Neural cell (in vitro differentiated cells): ENCODE measurements at regions not wholly inside any gene's neighbourhood (a gene's known extent, or its start where the extent isn't known, plus 50 kb on each side); places are given as distances from the start of the nearest gene placed in this dataset.

ENCODE experiments used
- H2AFZ ChIP-seq: fragments of 200-600, 300-800 bp; sonication (generic), shearing (Covaris generic); 2 replicates; pipeline ENCODE4 v1.6.0; 2014; ENCODE audit warnings: low read depth, mild to moderate bottlenecking, antibody characterized with exemption, low read length, moderate library complexity
- H3F3A ChIP-seq: fragments of 200-600 bp; shearing (Covaris generic); 2 replicates; pipeline ENCODE4 v1.6.1; 2016; ENCODE audit warnings: mild to moderate bottlenecking, moderate library complexity, mixed read lengths, antibody characterized with exemption, low read length; ENCODE audit not compliant: insufficient read depth, poor library complexity, severe bottlenecking
- H3K27ac ChIP-seq: fragments of 200-600, 300-800 bp; sonication (generic), shearing (Covaris generic); 2 replicates; pipeline ENCODE4 v1.5.1; 2014; ENCODE audit warnings: mild to moderate bottlenecking, low read length, moderate library complexity
- H3K27me3 ChIP-seq: fragments of 300-800, 200-600 bp; sonication (generic), shearing (Covaris generic); 2 replicates; pipeline ENCODE4 v1.6.0; 2014; ENCODE audit warnings: mild to moderate bottlenecking, low read depth, low read length, moderate library complexity; ENCODE audit not compliant: insufficient read depth
- H3K36me3 ChIP-seq: fragments of 300-800, 200-600 bp; sonication (generic), shearing (Covaris generic); 2 replicates; pipeline ENCODE4 v1.5.1; 2014; ENCODE audit warnings: mild to moderate bottlenecking, antibody characterized with exemption, low read length, moderate library complexity; ENCODE audit not compliant: insufficient read depth
- H3K4me2 ChIP-seq: fragments of 300-800, 200-600 bp; sonication (generic), shearing (Covaris generic); 2 replicates; pipeline ENCODE4 v1.6.0; 2014; ENCODE audit warnings: mild to moderate bottlenecking, low read length
- H3K4me3 ChIP-seq: fragments of 300-800, 200-600 bp; sonication (generic), shearing (Covaris generic); 2 replicates; pipeline ENCODE4 v1.5.1; 2014; ENCODE audit warnings: mild to moderate bottlenecking, low read length, moderate library complexity
- H3K79me2 ChIP-seq: fragments of 200-600 bp; shearing (Covaris generic); replicated peaks from 2 replicates; pipeline ENCODE4 v1.6.0; 2014; ENCODE audit warnings: mild to moderate bottlenecking, low read length, moderate library complexity; ENCODE audit not compliant: insufficient read depth
- H3K9ac ChIP-seq: fragments of 300-800, 200-600 bp; sonication (generic), shearing (Covaris generic); 2 replicates; pipeline ENCODE4 v1.6.1; 2016; ENCODE audit warnings: mild to moderate bottlenecking, low read length, mixed read lengths
- H3K9me2 ChIP-seq: fragments of 200-600 bp; shearing (Covaris generic); 2 replicates; pipeline ENCODE4 v1.6.1; 2016; ENCODE audit warnings: mild to moderate bottlenecking, low read length, mixed read lengths; ENCODE audit not compliant: insufficient read depth
- H3K9me3 ChIP-seq: fragments of 200-600, 300-800 bp; sonication (generic), shearing (Covaris generic); 2 replicates; pipeline ENCODE4 v1.6.1; 2016; ENCODE audit warnings: mild to moderate bottlenecking, mixed run types, low read length, moderate library complexity, mixed read lengths
- H4K20me1 ChIP-seq: fragments of 200-600 bp; shearing (Covaris generic); 2 replicates; pipeline ENCODE4 v1.6.1; 2016; ENCODE audit warnings: mild to moderate bottlenecking, mixed run types; ENCODE audit not compliant: insufficient read depth
- CTCF ChIP-seq: fragments of 450-650 bp; IDR thresholded peaks from 2 replicates; pipeline ENCODE4 v1.5.1; 2014; ENCODE audit warnings: antibody characterized with exemption, mild to moderate bottlenecking, moderate library complexity; ENCODE audit not compliant: poor library complexity, severe bottlenecking
- EP300 ChIP-seq: fragments of 450-650 bp; conservative IDR thresholded peaks from 2 replicates; pipeline ENCODE4 v1.6.1; 2014; ENCODE audit warnings: antibody characterized with exemption, mild to moderate bottlenecking, moderate library complexity; ENCODE audit not compliant: poor library complexity, severe bottlenecking
- EZH2 ChIP-seq: fragments of 200-600, 300-800 bp; shearing (Covaris generic), sonication (generic); IDR thresholded peaks from 2 replicates; pipeline ENCODE4 v1.6.1; 2014; ENCODE audit warnings: antibody characterized with exemption, low read length, borderline replicate concordance, mild to moderate bottlenecking; ENCODE audit not compliant: insufficient read depth, poor library complexity, severe bottlenecking
- MXI1 ChIP-seq: fragments of 450-650 bp; conservative IDR thresholded peaks from 2 replicates; pipeline ENCODE4 v1.6.1; 2014; ENCODE audit warnings: antibody characterized with exemption, mild to moderate bottlenecking; ENCODE audit not compliant: poor library complexity, severe bottlenecking
- POLR2AphosphoS5 ChIP-seq: IDR thresholded peaks from 2 replicates; pipeline ENCODE4 v1.6.1; 2012
- RAD21 ChIP-seq: fragments of 450-650 bp; conservative IDR thresholded peaks from 2 replicates; pipeline ENCODE4 v1.6.1; 2014; ENCODE audit warnings: antibody characterized with exemption, mild to moderate bottlenecking, moderate library complexity
- SMC3 ChIP-seq: fragments of 450-650 bp; conservative IDR thresholded peaks from 2 replicates; pipeline ENCODE4 v1.6.1; 2014; ENCODE audit warnings: antibody characterized with exemption, mild to moderate bottlenecking, moderate library complexity; ENCODE audit not compliant: poor library complexity
- TAF1 ChIP-seq: IDR thresholded peaks from 2 replicates; pipeline ENCODE4 v1.6.1; 2012; ENCODE audit warnings: low read depth
- TF ChIP-seq, protein P1 (sequence below): IDR thresholded peaks from 2 replicates; pipeline ENCODE4 v1.6.1; 2012; ENCODE audit warnings: borderline replicate concordance

DNA sequence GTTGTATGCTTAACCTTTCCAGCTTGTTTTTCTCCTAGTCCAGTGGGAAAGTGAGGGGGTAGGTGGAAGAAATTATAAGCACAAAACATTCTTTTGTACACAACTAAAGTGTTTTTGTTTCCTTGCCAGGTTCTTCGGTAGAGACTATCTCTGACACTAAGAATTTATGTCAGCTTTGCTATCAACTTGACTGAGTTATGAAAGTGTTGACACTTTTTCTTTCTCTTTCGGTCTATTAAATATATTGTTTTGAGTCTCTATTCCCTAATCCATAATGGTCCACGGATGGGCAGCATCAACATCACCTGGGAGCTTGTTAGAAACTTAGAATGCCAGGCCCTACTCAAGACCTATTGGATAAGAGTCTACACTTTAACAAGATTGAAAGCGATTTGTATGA, 195.0 kb upstream of the ATP10B start:
- H3K27me3 ChIP-seq, result no peaks in the 10 kb centered on the region
- H3K36me3 ChIP-seq, result no peaks in the 10 kb centered on the region
- no peaks in the 10 kb centered on the region for H4K20me1 ChIP-seq
- no peaks in the 10 kb centered on the region for H3K9me3 ChIP-seq
- TF ChIP-seq, protein P1, sequence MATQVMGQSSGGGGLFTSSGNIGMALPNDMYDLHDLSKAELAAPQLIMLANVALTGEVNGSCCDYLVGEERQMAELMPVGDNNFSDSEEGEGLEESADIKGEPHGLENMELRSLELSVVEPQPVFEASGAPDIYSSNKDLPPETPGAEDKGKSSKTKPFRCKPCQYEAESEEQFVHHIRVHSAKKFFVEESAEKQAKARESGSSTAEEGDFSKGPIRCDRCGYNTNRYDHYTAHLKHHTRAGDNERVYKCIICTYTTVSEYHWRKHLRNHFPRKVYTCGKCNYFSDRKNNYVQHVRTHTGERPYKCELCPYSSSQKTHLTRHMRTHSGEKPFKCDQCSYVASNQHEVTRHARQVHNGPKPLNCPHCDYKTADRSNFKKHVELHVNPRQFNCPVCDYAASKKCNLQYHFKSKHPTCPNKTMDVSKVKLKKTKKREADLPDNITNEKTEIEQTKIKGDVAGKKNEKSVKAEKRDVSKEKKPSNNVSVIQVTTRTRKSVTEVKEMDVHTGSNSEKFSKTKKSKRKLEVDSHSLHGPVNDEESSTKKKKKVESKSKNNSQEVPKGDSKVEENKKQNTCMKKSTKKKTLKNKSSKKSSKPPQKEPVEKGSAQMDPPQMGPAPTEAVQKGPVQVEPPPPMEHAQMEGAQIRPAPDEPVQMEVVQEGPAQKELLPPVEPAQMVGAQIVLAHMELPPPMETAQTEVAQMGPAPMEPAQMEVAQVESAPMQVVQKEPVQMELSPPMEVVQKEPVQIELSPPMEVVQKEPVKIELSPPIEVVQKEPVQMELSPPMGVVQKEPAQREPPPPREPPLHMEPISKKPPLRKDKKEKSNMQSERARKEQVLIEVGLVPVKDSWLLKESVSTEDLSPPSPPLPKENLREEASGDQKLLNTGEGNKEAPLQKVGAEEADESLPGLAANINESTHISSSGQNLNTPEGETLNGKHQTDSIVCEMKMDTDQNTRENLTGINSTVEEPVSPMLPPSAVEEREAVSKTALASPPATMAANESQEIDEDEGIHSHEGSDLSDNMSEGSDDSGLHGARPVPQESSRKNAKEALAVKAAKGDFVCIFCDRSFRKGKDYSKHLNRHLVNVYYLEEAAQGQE, result no peak
- no peak for TF ChIP-seq EP300
- TF ChIP-seq RAD21, result no peak
- TF ChIP-seq MXI1, result no peak
- TF ChIP-seq SMC3, result no peak
- no peak for TF ChIP-seq TAF1
- no peak for TF ChIP-seq EZH2
- TF ChIP-seq POLR2AphosphoS5, result no peak
- no peak for TF ChIP-seq CTCF
- no peaks in the 10 kb centered on the region for H3F3A ChIP-seq
- H3K27ac ChIP-seq, result no peak overlapping the region
- H3K9ac ChIP-seq, result no peak overlapping the region
- H3K4me2 ChIP-seq, result no peak overlapping the region
- no peak overlapping the region for H3K4me3 ChIP-seq
- H3K9me2 ChIP-seq, result no peaks in the 10 kb centered on the region
- no peak overlapping the region for H2AFZ ChIP-seq
- H3K79me2 ChIP-seq, result no peaks in the 10 kb centered on the region

DNA sequence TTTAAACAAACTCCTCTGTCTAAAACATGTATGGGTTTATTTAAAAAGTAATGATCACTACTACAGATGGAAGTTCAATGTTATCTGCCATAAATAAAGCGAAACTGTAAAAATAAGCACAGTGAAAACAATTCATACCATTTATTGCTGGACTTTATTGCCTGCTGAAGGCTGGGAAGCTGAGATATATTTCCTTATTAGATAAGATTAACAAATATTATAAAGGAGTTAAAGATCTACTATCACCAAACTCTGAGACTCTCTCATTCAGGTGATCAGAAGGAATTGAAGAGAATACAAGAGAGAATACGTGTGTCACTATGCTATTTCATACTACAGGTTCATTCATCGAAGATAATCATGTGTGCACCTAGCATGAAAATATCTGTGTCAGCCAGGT, 190.9 kb upstream of the ATP10B start:
- no peak overlapping the region for H2AFZ ChIP-seq

More for the DNA sequence above, 190.9 kb upstream of the ATP10B start:
- Histone ChIP-seq H4K20me1 (no peaks in the 10 kb centered on the region), H3K4me3 (no peak overlapping the region), H3K9me2 (no peaks in the 10 kb centered on the region), H3K27ac (no peak overlapping the region), H3K79me2 (no peaks in the 10 kb centered on the region), H3F3A (no peaks in the 10 kb centered on the region), H3K9me3 (no peaks in the 10 kb centered on the region), H3K4me2 (no peak overlapping the region), H3K9ac (no peak overlapping the region), H3K27me3 (no peaks in the 10 kb centered on the region), H3K36me3 (no peaks in the 10 kb centered on the region)
- TF ChIP-seq TAF1, result no peak
- TF ChIP-seq RAD21, result no peak
- no peak for TF ChIP-seq MXI1
- no peak for TF ChIP-seq EZH2
- TF ChIP-seq SMC3, result no peak
- no peak for TF ChIP-seq EP300
- TF ChIP-seq, protein P1, result no peak
- no peak for TF ChIP-seq POLR2AphosphoS5
- TF ChIP-seq CTCF, result no peak
